ENCODE measurements at regions not wholly inside any gene's neighbourhood (a gene's known extent, or its start where the extent isn't known, plus 50 kb on each side); places are given as distances from the start of the nearest gene placed in this dataset.

GRCh38 chr3:177418787-177419186 lies 221.5 kb upstream of the TBL1XR1 start:
- no peak for TF ChIP-seq ZFX (IDR thresholded peaks at IDR 0.05)
- TF ChIP-seq, protein P1, sequence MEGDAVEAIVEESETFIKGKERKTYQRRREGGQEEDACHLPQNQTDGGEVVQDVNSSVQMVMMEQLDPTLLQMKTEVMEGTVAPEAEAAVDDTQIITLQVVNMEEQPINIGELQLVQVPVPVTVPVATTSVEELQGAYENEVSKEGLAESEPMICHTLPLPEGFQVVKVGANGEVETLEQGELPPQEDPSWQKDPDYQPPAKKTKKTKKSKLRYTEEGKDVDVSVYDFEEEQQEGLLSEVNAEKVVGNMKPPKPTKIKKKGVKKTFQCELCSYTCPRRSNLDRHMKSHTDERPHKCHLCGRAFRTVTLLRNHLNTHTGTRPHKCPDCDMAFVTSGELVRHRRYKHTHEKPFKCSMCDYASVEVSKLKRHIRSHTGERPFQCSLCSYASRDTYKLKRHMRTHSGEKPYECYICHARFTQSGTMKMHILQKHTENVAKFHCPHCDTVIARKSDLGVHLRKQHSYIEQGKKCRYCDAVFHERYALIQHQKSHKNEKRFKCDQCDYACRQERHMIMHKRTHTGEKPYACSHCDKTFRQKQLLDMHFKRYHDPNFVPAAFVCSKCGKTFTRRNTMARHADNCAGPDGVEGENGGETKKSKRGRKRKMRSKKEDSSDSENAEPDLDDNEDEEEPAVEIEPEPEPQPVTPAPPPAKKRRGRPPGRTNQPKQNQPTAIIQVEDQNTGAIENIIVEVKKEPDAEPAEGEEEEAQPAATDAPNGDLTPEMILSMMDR (conservative IDR thresholded peaks at IDR 0.05) = no peak
- H3K27ac ChIP-seq = no peak overlapping the region

DNA sequence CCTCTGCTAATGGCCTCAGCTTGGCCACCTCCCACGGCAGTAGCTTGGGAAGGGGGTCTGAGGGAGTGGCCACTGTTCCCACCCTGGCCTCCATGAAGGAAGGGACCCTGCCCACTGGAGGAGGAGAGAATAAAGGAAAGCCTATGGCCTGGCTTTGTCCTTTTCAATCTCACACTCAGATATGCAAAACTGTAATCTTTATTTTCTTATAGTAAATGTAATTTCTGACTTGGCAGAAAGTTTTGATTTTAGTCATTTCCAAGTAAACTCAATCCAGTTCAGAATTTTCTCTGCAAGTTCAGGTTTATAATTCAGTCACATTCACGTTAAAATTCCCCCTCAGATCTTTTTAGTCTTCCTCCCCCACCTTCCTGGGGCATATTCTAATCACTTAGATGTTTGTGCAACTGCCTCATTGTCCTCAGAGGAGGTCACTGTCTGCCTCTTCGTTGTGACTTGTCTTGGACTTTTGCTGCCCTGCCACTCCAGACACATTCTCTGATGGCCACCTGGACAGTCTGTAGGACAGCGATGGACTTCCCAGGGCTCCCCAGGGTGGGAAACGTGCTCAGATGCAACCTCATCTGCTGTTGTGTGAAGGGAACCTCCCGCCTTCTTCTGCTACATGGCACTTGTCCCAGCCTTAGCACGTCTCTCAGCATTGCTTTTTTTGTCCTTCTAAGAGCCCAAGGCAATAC lies 222.8 kb upstream of the TBL1XR1 start:
- TF ChIP-seq, protein P1 (conservative IDR thresholded peaks at IDR 0.05) = no peak
- TF ChIP-seq ZFX (IDR thresholded peaks at IDR 0.05) = no peak
- peak overlapping the region; percentile 55 for H3K27ac ChIP-seq

DNA sequence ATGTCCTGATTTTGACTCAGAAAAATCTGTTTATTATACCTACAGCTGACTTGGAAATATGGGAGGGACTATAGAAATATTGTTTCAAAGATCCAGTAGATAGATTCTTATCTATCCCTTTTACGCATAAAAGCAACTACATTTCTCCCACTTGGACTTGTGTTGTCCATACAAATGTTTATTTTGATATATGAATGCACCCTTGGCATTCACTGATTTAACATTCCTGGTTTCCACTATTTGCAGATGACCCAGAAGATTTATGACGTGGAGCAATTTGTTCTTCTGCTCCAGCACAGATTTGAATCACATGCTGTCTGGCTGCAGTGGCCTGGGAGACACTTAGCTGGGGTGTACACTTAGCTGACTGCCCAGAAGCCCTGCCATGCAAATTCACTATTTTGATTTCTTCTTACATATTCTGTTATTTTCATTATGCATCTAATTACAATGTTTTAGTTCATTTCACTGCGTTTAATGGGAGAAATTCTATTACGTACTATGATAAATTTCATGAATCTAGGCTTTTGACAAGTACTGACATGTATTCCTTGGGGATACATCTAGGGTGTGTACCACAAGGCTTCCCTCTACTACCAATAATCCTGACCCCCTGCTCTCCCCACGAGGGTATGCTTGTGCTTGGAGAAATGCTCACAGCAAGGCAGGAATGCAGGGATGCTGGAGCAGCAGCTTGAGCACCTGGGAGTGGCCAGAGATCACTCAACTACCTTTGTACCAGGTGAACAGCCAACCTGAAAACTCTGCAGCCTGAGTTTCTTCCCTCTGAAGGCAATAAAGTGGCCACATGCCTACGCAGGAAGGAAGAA lies 223.6 kb upstream of the TBL1XR1 start:
- peak overlapping the region; percentile 55 for H3K27ac ChIP-seq
- TF ChIP-seq, protein P1 (conservative IDR thresholded peaks at IDR 0.05) = no peak
- no peak for TF ChIP-seq ZFX (IDR thresholded peaks at IDR 0.05)

DNA sequence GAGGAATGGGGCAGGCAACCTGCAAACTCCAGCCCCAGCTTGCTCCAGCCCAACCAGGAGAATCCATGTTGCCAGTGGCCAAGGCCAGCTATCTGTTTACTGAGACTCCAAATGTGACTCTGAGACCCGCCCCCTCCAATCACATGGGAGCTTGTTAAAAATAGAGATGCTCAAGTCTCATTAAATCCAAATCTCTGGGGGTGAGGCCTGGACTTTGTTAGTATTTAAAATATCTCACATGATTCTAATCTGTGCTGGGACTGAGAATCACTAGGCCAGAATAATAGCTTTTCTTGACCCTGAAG lies 224.2 kb upstream of the TBL1XR1 start:
- peak overlapping the region; percentile 25 for H3K27ac ChIP-seq
- TF ChIP-seq, protein P1 (conservative IDR thresholded peaks at IDR 0.05) = no peak
- TF ChIP-seq ZFX (IDR thresholded peaks at IDR 0.05) = no peak

DNA sequence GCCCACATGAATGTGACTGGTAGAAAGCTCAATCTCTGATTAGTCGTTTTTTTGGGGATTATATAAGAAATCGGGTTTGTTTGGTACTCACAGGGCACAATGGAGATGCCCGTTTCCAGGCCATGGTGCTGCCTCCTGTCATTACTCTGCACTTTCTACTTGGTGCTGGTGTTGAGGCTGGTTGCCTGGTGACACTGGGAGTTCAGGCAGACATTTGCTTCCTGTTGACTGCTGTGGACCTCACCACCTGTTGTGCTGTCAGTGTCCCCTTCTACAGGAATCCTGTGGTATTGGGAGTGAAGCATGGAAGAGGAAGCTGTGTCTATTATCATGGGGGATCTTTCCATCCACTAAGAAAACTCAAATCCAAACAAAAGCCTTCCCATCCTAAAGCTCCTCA lies 227.2 kb upstream of the TBL1XR1 start:
- no peak overlapping the region for H3K27ac ChIP-seq
- TF ChIP-seq ZFX (IDR thresholded peaks at IDR 0.05) = no peak
- TF ChIP-seq, protein P1 (conservative IDR thresholded peaks at IDR 0.05) = no peak

GRCh38 chr3:177425042-177425441 lies 227.8 kb upstream of the TBL1XR1 start:
- no peak overlapping the region for H3K27ac ChIP-seq
- no peak for TF ChIP-seq ZFX (IDR thresholded peaks at IDR 0.05)
- TF ChIP-seq, protein P1 (conservative IDR thresholded peaks at IDR 0.05) = no peak

DNA sequence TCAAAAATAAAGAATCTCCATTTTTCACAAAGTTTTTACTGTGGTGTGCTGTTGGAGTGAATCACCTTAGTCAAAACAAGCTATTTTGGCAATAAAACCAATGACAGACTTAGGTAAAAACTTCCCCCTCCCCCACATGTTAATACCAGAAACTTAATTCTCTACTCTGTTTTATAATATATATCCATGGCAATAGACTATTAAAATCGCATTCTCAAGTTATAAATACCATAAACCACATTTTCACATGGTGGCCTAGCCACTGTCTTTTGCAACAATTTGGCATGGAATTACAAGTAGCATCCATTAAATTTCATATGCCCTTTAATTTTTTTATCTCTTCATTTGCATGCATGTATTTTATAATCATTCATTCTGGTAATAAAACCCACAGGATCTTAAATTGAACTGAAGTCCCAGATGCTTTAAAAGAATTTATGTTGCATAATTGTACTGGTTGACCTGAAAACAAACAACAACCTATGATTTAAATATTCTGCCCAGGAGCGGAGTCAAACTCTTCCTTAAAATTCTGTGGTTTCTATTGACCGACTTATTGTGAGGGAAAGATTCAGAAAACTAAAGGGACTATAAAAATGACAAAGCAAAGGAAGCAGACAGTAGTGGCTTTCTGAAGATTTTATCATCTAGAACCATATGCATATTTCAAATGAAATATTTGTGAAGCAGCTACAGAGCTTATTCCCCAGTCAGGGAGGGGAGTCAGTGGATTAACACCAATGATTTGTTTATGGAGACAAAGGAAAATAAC lies 229.0 kb upstream of the TBL1XR1 start:
- H3K27ac ChIP-seq = no peak overlapping the region
- TF ChIP-seq, protein P1 (conservative IDR thresholded peaks at IDR 0.05) = no peak
- TF ChIP-seq ZFX (IDR thresholded peaks at IDR 0.05) = no peak

All from C4-2B (cell line).